SIG-M5 treated with dmso at 0.1 percent for 504 hours (cell line): ENCODE measurements at regions not wholly inside any gene's neighbourhood (a gene's known extent, or its start where the extent isn't known, plus 50 kb on each side); places are given as distances from the start of the nearest gene placed in this dataset.
"Not testable (repeated sequence)": the region's sequence is repeated elsewhere in the genome, so short reads cannot be mapped to it uniquely, and the experiment has no call there.

Source experiments
- DNase-seq: peaks from one replicate; lab custom pipeline; 2025; ENCODE audit not compliant: unreplicated experiment; lab: John Stamatoyannopoulos, UW

DNA sequence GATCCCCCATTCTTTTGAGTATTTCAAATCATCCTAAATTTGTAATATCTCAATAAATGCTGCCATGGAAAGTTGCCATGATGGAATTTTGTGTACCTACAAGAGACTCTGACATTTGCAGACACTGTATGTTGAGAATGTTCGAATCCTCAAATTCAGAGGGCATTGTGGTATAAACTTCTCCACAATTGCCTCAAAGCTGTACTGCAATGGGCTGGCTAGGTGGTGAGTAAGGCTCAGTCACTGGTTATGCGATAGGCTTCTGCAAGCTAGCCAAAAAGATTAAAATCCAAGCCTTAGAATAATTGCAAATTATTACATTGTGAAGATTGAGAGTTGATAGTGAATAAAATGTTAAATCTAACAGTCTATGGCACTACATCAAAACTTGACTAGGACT is 130.2 kb upstream of the CEP162 start:
- DNase-seq: no peak

DNA sequence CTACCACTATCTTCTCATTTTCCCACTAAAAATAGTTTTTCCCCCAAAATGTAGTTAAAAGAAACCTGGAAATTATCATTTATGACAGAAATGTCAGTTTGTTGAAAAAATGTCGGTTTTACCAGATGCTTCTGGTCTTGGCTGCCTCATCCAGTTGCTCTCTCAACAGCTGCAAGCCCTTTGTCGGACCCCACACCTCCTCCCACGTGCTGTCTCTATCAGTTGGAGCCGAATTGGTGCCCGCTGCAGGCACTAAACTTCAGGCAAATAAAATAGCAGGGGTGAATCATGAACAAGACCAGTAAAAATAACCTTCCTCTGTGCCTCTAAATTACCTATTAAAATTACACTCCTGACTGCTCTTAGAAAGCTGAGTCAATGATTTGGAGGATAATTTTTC is 129.5 kb upstream of the CEP162 start:
- no peak for DNase-seq

DNA sequence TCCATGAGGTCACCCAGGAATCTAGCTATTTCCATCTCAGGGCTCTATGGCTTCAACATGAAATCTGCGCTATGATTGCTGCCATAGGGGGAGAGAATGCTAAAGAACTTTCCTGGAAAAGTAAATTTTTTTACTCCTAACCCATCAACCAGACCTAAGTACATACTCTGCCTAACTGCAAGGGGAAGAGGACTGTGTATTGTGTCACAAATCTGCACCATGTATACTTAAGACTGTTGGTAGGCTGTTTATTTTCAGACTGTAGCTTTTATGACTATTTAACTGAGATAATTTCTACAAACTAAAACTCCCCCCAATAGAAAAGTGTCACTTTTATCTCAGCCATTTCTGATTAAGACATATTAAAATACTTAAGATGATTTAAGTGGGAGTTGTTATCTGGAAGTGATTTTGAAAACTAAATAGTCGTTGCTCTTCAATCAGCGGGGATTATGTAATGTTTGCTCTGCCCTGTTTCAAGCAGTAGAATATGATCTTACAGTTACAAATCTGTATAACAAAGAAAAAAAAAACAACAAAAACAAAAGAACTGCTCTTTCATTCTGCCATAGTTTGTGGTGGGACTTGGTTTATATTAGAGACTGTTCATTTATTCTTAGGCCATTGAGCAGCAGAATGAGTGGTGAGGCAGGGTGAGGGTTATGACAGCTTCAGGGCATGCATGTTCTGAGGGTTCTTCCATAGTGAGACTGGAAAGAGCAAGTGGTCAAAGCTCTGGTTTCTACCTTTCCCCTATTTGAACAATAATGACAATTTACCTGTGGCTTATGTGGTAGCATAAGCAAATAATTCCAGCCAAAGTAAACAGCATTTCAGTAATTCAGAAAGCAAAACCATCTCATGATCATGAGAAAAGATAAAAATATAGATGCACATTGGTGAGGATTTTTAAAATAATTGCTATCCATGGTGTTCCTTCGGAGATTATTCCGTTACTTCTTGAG is 126.3 kb upstream of the CEP162 start:
- DNase-seq: no peak

DNA sequence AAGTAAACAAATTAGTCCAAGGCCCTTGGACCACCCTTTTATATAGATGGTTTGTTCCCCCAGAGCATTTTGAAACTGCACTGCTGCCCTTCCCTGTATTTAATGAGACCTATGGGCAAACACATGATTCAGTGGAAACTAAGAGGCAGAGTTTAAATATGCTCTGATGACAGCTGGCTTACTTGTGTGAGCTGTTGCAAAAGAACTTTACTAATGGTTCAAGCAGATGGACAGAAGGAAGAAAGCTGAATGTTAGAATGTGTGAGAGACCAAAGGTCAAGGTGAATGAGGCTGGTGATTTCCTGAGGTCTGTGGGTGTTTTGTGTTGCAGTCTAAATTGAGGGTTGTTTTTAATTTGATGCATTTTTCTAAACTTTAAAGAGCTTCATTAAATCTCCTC is 123.0 kb upstream of the CEP162 start:
- no peak for DNase-seq

DNA sequence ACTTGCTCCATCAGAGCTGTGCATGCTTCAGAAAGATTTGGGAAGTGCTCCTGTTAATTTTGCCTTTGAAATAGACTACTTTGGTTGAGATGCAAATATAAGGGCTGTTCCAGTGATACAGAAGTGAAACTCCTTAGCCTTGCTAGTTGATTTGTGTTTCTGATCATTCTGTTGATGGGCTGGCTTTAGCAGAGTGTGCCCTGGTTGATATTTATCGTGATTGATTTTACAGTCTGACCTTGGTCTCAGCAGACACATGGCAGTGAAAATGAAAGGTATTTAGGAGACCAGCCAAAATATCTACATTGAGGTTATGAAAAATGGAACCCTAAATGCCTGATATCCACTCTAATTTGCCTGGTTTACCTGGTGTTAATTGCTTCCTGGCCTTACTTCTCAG is 122.1 kb upstream of the CEP162 start:
- DNase-seq: no peak

DNA sequence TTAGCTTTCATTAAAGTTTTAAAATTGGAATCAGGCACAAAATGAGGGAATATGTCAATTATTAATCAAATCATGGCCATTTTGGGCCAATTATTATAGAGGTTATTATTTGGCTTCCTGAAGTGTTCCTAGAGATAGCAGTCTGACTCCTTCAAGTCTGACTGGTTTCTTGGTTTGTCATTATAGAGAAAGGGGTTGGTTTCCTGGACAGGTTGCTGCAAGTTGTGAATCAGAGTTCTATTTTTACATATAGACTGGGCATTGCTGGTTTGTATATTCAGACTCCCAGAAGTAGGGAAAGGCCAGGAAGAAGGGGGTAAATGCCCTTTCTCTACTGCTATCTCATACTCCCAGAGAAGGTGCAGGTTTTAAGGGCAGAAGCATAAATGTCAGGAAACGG is 121.4 kb upstream of the CEP162 start:
- no peak for DNase-seq

DNA sequence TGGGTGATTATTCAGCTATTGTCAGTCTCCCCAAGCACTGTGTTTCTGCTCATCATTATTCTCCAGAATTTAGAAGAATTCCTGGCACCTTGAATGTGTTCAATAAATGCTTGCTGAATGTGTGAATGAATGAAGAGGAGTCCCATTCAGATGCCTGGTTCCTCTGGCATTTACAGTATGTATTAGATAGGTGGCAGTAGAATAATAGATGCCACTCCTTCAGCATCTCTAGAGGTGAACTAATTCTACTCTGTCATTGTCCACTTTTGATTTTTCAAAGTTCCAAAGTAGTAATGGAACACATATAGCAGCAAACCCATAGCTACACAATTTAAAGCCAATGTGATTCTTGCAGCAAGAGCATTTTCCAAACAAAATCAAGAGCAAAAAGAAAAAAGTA is 118.9 kb upstream of the CEP162 start:
- DNase-seq: no peak

DNA sequence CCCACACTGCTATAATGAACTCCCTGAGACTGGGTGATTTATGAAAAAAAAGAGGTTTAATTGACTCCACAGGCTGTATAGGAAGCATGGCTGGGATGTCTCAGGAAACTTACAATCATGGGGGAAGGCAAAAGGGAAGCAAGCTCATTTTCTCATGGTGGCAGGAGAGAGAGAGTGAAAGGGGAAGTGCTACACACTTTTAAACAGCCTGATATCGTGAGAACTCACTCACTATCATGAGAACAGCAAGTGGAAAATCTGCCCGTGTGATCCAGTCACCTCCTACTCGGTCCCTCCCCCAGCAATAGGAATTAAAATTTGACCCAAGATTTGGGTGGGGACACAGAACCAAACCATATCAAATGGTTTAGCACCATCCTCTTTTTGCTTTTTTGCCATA is 116.6 kb upstream of the CEP162 start:
- DNase-seq: no peak

DNA sequence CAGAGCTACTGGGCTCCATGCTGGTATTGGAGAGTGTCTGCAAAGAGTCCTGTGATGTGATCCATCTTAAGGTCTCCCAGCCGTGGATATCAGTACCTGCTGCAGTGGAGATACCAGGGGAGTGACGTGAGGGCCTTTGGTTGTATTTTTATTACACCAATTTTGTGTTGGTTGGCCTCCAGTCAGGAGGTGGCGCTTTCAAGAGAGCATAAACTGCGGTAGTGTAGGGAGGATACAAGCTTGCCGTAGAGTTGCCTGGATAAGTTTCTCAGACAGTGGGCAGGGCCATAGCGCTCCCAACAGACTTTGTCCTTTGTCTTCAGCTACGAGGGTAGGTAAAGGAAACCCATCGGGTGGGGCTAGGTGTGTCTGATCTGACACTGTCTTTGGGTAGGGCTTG is 113.0 kb upstream of the CEP162 start:
- no peak for DNase-seq

DNA sequence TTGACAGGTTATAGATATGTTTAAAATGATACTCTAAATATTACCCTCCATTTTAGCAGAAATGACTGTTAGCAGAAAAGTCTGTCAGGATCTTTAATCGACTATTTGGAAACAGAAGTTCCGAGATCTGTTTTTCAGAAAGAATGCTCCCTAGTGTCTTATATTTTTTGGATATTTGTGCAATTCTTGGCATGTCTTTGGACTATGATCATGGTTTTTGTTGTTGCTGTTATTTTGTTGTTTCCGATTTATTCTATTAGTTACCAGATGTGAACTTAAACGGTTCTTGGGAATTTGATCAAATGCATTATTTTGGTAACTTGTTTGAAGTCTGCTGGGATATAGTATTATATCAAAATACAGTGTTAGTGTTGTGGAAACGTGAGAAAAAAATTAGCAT is 106.4 kb upstream of the CEP162 start:
- no peak for DNase-seq

DNA sequence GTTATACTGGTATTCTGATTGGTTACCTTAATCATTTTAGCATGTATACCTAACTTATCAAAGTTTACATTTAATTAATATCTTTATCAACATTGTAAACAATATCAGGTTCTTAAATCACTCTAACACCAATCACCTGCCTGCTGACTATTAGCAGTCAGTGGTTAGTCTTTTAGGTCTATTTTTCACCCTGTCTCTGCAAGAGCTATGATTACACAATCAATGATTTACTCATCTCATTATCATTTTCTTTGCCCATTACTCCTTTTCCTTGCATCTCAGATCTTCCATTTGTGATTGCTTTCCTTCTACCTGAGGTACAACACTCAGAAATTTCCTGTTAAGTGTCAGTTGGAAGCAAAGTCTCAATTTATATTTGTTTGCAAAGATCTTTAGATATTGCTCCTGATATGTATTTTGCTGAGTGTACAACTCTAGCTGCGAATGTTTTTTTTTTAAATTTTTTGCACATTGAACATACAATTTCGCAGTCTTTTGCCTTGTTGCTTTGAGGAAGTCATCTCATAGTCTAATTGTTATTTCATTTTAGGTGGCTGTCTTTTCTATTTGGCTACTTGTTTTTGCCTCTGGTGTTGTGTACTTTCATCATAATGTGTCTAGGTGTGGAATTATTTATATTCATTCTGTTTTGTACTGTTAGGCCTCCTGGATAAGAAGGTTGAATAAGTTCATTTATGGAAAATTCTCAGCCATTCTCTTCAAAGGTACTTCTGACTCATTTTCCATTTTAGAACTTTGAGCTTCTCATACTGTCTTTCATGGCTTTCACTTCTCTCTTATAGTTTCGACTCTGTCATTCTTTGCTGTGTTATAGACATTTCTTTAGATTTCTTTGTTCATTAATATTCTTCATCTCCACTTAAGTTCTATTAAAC is 104.9 kb upstream of the CEP162 start:
- peak; percentile 22 for DNase-seq

DNA sequence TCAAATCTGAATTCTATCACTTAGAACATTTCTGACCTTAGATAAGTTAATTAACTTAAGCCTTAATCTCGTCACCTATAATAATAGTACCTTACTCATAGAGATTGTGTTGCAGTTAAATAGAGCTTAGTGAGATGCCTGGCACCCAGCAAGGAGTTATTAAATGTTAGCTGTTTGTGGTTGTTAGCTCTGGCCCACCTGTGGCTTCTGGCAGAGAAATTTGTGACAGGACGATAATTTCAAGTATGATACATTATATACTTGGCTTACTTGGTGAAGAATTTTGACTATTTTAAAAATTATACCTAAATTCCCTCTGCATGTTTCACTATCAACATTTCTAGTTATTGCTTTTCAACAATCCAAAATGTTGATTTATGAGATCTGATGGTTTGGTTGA is 102.9 kb upstream of the CEP162 start:
- no peak for DNase-seq

DNA sequence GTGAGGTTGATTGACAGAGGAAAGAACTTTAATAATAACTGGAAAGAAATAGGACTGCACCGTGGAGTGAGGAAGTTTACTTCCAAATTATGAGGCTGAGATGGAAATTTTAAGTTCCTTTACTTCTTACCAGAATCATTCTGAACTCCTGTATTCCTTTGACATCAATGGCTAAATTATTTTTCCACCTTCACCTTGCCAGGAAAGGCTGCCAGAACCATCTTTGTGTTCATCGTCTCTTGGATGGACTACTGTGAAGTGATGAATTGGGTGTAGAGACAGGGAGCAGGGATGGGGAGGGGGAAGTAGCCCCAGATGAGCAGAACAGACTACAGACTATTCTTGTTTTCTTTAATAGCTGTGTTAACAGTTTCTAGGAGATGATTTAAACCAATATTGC is 102.1 kb upstream of the CEP162 start:
- no peak for DNase-seq

DNA sequence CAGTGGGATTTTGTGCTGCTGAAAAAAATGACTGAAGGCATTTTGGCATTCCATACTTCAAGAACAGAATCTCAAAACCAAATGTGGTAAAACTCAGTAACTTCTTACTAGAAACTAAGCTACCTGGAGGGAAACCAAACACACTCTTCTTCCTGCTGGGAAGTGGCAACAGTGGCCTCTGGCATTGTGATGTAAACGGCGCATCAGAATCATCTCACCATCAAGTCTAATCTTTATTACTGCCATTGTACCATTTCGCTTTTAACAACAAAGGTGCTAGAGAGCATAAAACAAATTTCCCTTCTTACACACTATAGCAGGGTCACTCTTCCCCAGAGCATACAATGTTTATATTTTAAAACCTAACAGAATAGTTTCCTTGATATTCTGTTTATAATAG is 101.6 kb upstream of the CEP162 start:
- no peak for DNase-seq

DNA sequence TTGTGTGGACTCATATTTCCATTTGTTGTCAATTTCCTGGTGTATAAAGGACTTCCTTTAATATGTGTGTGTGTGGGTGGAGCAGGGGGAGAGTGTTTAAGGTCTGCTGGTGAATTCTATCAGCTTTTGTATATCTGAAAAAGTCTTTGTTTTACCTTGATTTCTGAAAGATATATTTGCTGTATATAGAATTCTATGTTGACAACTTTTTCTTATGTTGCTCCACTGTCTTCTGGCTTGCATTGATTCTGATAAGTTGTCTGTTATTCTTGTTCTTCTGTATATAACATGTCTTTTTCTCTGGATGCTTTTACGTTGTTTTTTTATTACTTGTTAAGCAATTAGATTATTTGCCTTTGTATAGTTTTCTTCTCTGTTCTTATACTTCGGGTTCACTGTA is 90.0 kb upstream of the CEP162 start:
- DNase-seq: no peak

DNA sequence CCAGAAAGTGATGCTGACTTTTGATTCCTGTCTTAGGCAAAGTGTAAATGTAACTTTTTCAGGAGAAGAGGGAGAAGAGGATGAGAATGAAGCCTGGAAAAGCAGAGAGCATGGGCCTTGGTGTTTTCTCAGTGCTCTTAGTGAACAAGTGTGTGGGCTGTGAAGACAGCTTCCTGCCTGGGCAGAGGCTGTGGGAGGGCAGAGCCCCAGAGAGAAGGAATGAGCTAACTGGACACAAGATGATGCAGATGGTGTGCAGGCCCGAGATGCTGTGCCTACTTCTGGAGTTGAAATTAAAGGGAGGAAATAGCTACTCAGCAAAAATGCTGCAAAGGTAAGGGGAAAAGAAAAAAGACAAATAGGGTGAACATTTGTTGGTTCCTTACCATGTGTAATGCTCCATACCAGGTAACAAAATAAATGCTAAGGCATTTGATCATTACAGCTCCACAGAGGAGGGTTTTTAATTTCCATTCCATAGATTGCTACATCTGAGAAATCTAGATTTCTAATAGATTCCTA is 87.0 kb upstream of the CEP162 start:
- no peak for DNase-seq

DNA sequence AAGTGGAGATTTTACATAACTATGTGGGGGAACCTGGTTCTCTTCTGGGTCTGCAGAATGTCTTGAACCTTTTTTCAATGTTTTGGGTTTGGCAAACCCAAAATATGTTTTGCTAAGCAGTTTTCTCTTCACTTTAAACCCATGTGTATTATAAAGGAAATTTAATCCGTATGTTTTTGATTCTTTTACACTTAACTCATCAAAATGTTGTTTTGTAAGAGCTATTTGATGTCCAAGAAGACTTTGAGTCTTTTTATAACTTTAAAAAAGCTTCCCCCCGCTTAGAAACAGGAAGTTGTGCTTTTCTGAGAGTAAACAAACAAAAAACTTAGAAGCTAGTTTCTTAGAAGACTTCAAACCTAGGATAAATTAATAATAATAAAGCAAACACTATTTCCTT is 81.9 kb upstream of the CEP162 start:
- no peak for DNase-seq

DNA sequence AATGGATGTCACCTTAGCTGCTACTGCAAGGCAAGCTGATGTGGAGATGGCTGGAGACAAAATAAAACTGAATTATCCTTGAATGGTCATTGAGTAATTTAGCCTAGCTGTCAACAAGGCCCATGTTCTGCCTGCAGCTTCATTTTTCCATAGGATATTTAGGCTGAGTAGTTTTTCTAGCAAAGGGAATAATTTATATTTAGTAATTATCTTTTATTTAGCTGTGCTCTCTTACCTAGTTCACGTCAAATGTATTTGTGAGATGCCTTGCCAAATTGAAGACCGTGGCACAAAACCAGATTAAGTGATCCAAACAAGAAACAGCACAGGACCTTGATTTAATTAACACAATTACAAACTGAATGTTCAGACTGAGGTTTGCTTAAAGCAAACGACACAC is 77.4 kb upstream of the CEP162 start:
- no peak for DNase-seq

DNA sequence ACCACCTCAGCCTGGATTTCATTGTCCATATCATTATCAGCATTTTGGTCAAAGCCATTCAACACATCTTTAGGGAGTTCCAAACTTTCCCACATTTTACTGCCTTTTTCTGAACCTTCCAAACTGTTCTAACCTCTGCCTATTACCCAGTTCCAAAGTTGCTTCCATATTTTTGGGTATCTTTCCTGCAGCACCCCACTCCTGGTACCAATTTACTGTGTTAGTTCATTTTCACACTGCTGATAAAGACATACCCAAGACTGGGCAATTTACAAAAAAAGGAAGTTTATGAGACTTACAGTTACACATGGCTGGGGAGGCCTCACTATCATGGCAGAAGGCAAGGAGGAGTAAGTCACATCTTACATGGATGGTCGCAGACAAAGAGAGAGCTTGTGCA is 63.6 kb upstream of the CEP162 start:
- not testable (repeated sequence) for DNase-seq

DNA sequence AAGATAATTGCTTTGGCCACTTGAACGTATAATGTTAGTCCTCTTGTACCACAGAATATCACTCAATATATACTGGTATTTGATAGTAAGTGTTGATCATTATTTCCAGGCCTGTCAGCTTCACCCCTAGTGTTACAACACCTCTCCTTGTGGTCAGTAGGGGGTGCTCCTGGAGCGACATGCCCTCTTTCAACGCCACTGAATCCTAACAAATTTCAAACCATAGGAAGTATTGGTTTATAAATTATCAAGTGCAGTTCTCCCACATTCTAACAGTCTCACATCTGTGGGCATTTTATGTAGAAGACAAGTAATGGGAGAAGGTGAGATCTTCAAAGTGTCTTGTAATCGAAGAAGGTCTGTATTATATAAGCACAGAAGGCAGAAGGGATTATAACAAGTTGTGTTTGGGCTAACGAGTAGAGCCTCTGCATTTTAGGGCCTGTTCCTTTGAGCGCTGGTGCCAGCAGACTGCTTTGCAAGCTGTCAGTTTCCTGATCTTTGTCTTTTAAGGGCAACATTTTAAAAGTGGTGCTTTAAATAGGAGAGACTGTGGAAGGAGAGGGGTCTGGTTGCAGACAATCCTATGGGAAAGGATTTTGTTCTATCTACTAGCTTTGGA is 57.1 kb upstream of the CEP162 start:
- peak; percentile 22 for DNase-seq

DNA sequence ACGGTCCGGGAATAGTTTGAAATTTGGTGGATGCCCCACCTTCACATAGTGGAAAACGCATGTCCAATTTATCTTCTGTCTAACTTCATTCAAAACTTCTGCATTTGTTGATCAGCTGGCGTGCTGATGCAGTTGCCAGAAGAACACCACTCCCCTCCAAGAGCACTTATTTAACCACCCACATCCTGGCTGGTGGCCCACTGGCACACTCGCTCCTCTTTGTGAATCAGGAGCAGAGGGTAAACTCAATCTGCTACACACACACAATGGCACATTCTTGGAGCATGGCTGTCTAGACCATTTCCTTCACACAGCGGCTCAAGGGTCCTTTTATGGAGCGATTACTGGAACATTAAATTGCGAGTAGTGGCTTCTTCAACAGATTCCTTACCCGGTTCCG is 55.1 kb upstream of the CEP162 start:
- no peak for DNase-seq
